HG02943 (cell line): ENCODE measurements at regions not wholly inside any gene's neighbourhood (a gene's known extent, or its start where the extent isn't known, plus 50 kb on each side); places are given as distances from the start of the nearest gene placed in this dataset.
"Not testable (repeated sequence)": the region's sequence is repeated elsewhere in the genome, so short reads cannot be mapped to it uniquely, and the experiment has no call there.

Experiments
- ATAC-seq: cut with Tn5 transposase; IDR thresholded peaks from one replicate; pipeline ENCODE4 v1.9.1; 2021; ENCODE audit warnings: mild to moderate bottlenecking, low read depth, moderate library complexity; ENCODE audit not compliant: unreplicated experiment

DNA sequence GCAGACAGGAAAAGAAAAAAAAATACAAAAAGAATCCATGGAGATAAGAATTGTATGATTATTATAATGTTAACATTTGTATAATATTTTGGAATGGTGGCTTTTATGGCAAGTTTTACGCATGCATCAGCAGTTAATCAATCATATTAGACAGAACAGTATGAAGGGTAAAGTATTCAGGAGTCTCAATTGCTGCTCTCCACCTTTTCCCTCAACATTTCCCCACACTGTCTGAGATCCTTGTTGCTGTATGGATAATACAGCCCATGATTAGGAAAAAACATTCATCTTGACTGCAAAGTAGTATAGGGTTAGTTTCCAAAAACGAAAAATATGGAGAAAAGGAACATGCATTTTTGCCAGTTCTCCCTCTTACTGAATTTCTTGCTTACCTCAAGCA, 755.3 kb upstream of the ARPP21 start:
- no peak for ATAC-seq

DNA sequence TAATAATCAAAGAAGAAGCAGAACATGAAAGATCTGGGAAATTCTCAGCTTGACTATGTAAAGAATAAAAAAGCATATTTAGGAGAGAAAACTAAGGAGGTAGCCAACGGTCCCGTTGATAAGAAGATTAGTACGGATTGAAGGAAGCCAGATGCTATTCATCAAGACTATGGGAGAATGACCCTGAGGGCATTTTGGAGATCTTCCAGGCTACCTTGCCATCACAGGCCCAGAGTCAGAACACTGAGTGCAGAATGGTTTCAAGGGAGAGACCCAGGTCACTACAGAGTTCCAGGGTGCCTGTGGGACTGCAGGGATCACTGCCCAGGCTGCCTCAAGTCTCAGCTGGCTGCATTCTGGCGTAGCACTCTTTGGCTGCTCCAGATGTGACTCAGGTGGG, 752.9 kb upstream of the ARPP21 start:
- no peak for ATAC-seq

DNA sequence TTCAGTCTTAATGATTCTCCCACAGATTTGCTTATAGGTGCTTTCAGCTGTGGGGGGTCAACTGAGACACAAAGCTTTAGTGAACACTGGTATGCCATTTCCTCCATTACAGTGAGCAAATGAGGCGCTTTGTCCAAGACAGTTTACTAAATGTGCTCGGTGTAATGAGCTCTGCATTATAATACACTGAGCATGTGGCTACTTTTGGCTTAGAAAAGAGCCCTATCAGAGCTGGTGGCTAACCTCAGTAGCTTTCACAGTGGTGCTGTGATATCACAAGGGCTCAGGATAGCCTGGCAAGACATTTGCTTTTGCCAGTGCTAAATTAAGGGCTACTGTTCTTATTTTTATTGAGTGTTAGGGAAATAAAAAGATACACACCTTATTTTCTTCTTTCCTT, 749.7 kb upstream of the ARPP21 start:
- no peak for ATAC-seq

DNA sequence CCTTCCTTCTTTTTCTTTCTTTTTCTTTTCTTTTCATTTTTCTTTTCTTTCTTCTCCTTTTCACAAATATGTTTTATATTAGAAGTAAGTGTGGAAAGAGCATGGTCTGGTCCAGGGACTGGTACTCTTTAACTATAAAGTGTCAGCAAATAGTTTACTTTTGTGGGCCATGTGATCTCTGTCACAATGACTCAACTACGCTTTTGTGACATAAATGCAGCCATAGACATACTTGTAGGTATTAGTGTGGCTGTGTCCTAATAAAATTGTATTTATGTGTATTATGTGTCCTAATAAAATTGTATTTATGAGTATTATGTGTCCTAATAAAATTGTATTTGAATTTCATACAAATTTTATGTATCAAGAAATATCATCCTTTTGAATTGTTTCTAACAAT, 749.1 kb upstream of the ARPP21 start:
- ATAC-seq = no peak

DNA sequence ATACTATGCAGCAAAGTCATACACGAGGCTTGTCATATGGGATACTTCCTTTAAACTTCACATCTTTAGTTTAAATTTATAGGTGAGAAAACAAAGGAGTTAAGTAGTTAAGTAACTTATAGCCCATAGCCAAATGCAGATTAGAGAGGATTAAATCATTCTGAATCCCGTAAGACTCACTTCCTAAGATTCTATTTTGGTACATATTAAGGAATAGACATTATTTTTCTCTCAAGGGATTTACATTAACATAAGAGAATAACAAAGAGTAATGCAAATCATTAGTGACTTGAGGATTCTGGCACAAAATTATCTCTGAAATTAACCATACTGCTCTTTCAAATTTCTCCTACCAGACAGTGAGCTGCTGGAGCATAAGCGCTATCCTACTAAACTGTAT, 747.4 kb upstream of the ARPP21 start:
- ATAC-seq = no peak

DNA sequence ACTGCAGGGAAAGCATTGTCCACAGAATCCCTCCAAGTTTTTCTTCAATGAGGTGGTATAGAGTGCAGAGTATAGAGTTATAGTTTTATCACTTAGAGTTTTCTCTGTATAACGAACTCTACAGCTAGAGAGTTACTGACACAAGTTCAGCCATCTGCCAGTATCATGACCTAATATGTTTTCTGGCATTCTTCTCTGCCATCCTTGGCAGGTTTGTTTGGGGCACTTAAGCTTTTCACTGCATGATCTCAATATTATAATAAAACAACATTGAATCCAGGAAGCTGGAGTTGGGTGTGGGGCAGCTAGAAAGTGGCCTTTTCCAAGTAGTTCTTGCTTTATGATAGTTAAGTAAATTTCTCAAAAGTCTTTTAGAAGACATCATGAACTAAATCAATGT, 743.5 kb upstream of the ARPP21 start:
- no peak for ATAC-seq

DNA sequence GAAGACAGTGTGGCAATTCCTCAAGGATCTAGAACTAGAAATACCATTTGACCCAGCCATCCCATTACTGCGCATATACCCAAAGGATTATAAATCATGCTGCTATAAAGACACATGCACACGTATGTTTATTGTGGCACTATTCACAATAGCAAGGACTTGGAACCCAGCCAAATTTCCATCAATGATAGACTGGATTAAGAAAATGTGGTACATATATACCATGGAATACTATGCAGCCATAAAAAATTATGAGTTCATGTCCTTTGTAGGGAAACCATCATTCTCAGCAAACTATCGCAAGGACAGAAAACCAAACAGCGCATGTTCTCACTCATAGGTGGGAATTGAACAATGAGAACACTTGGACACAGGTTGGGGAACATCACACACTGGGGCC, 729.6 kb upstream of the ARPP21 start:
- not testable (repeated sequence) for ATAC-seq

DNA sequence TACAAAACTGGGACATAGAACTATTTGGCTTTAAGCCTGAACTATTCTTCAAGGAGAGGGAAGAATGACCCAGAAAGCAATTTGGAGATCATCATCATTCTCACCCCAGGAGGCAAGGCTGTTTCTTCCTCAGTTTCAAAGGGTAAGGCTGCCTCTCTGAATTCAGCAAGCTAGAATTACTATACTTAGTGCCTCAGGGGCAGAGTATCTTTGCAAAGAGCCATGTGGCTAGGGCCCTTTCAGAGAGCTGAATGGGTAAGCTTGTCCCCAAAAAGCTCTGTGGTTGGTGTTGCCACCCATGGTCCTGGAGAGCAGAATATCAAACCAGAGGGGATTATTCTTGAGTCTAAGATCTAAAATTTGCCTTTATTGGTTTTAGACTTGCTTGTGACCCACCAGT, 720.3 kb upstream of the ARPP21 start:
- no peak for ATAC-seq

DNA sequence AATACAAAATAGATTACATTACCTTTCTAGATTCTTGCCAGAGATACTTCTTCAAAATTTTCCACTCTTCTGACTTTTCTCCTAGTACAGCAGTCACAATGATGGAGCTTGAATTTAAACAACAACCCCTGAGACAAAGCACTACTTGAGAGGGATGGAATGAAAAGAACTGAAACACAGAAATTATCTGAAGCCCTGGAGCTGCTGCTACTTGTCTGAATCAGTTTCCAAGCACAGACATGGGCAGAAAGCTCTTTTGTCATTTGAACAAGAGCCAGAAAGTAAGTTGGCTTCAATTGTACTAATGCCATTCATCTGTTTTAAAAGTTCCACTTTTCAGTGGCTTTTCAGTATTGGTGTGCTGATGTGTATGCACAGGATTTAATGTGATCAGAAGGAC, 718.5 kb upstream of the ARPP21 start:
- ATAC-seq = no peak

DNA sequence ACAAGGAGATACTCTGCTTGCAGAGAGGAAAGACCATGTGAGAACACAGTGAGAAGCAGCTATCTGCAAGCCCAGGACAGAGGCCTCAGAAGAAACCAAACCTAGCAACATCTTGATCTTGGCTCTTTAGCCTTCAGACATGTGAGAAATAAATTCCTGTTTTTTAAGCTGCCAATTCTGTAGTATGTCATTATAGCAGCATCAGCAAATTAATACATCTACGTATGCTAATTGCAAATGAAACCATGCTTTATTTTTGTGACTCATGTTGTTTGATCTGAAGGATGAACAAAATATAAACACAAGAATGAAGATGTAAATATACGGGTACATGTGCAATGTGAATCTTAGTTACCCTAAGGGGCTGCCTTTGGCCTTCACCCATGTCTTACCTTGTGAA, 714.4 kb upstream of the ARPP21 start:
- ATAC-seq = no peak

DNA sequence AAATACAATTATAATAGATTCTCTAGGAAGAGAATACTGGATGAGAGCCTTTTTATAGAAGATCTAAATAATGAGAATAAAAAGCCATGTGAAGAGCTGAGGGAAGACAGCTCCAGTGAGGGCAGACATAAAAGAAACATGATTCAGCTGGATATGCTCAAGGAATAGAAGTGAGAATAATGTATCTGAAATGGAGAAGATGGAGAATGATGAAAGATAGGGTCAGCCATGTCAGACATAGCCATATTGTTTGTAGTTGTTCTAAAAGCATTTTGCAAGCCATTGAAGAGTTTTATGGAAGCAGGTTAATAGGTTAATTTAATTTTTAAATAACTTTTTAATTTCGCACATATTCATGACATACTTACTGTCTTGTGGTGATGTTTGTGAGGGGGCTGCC, 713.5 kb upstream of the ARPP21 start:
- no peak for ATAC-seq

DNA sequence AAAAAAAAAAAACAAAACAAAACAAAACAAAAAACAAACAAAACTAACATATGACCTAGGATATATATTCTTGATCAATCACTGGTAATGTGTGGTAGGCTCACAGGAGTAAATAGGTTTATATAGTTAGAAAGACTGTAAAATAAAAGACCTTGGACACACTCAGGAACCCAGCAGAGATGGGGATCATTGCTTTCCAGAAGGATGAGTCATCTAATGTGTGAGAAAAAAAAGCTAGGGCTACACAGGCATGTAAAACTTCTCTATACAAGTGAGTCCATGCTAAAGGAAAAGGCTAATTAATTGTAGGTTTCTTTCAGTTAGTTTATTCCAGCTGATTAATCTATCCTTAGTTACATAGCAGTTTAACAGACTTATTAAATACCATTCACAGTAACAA, 710.3 kb upstream of the ARPP21 start:
- no peak for ATAC-seq

DNA sequence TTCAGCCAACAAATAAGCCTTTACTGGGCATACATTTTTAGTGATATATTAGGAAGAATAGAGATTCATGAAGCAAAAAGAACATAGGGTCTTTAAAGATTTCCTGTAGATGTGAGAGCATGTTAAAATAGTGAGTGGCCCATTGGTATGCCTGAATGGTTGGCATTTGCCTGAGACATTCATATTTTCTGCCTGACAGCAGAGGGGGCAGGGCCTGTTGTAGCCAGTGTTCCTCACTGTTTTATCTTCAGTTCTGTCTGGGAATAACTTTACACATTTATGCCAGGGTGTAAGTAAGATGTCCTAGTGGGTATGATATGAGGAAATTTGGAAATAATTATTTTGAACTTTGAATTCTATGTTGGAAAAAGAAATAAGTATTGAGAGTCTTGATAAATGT, 704.7 kb upstream of the ARPP21 start:
- ATAC-seq = no peak

DNA sequence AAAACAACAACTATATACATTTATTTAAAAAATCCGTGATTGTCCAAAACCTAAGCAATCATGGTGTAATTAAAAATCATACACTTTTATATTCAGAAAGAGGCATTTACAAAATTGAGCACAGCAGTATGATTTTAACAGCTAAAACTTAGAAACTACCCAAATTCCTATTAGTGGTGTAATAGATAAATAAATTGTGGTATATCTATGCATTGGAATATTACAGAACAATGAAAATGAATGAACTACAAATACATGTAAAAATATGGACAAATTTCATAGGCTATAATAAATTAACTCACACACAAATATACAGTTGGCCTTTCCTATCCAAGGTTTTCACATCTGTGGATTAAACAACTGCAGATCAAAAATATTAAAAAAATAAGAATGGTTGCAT, 700.5 kb upstream of the ARPP21 start:
- no peak for ATAC-seq

DNA sequence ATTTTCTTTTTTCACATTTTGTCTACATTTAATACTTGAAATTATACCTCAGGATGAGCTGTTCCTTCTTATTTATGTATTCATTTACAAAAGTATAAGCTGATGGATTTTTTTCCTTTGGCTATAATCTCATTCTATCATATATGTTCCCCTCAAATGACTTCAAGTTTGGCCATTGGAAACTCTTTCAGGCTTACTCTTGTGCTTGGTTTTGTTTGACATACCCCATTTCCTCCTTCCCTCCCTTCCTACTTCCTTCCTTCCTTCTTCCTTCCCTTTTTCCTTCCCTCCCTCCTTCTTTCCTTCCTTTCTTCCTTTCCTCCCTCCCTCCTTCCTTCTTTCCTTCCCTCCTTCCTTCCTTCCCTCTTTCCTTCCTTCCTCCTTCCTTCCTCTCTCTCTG, 697.1 kb upstream of the ARPP21 start:
- no peak for ATAC-seq

DNA sequence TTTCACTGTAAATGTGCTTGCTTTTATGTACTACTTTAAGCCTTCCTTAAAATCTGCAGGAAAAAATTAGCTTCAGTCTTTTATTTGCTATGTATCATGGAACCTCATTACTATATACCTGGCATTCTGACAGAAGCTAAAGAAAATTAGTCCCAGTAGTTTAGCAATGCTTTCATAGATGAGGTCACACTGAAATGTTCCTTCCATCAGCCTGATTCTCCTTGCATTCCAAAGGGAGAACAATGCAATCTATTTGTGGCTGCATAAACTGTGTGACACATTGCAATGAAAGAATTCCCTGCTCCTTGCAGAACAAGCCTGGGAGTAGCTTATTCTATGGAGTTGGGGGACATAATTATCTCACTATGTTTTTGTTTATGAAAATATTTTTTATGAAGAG, 691.5 kb upstream of the ARPP21 start:
- ATAC-seq = no peak

DNA sequence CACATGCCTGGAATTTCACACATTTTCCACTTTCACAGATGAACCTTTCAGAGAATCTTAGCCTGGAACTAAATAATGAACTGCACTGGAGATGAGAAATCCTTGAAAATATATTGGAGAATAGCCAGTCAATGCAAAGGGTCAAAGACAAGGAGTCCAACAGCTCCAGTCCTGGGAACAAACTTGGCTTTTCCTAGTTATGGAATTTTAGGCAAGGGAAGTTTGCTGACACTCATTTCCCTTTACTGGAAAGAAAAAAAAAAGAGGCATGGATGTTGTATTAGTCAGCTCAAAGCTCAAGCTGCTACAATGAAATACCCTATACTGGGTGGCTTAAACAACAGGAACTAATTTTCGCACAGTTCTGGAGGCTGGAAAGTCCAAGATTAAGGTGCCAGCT, 690.8 kb upstream of the ARPP21 start:
- ATAC-seq = no peak

DNA sequence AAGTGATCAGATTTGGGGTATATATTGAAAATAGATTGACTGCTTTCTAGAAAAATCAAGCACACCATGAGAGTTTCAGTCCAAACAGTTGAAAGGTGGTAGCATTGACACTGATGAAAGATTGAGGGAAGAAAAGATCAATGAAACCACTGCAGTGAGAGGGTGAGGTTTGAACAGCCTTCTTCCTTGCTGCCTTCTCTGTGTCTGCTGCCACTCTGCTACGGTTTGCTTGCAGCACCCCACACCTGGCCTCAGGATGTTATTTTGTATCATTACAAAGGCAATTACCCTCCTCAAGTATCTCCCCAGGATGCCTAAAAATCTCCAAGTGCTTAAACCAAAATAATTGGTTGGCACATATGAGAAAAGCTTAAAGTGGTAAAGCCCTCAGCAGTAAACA, 683.6 kb upstream of the ARPP21 start:
- ATAC-seq = no peak

DNA sequence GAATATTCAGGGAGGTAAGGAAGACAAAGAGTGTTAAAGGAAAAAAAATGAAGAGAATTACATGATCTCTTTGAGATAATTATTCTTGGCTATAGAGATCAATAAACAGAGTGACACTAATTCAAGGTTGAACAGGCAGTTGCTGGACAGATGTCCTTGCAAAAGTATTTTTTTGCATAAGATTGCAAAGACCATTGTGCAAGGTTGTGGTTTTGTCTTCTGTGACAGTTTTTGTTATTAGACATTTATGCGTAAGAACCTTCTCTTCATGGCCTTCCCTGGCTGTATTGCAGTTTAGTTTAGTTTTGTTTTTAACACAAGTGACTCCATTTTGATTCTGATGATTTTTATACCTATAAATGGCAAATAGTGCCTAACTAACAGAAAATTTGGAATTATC, 682.8 kb upstream of the ARPP21 start:
- ATAC-seq = no peak

DNA sequence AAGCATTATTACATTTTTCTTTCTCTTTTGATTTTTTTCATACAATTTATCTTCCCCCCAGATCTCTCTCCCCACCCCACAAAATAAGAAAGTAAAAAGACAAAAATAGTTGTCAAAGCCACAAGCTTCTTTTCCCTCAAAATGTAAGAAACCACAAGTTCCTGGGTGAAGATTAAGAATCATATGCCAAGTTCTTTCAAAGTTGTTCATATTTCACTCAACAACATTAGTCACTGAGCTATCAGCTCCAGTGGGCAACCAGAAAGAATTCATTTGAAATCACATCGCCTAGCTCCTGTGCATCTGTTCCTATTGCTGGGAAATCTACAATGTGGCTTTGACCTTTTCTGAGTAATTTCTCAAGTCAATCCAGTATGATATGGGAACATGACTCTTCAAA, 681.6 kb upstream of the ARPP21 start:
- ATAC-seq = no peak

DNA sequence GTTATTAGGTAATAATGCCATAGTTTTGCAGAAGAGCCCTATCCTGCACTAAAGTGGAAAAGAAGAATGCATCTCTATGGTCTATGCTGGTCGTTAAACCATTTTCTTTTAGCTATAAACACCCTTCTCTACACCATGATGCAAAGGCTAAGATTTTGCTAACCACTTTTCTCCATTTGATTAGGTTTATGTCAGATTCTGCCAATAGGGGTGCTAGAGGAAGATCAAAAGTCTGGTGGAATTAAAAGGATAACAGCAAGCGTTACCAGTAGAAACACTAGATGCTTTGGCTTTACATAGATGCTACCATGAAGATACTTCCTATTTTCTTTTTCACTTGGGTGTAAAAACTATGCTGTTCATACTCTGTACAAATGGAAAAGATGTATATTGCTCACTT, 669.8 kb upstream of the ARPP21 start:
- no peak for ATAC-seq

DNA sequence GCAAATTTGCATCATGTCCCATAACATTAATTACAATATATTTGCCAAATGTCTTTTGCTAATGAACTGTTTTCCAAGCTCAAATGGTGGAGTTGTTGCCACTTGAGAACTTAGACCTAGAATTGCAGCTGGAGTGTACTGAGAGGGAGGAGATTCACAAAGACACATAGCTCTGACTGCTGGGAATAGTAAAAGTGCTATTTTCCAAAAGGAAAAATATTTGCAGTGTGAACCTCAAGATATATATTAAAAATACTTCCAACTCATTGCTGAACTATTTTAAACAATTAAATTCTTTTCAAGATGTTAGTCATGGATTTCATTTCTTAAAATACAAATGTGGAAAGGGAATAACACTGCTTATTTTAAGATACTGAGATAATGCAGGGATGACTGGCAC, 666.8 kb upstream of the ARPP21 start:
- ATAC-seq = no peak

DNA sequence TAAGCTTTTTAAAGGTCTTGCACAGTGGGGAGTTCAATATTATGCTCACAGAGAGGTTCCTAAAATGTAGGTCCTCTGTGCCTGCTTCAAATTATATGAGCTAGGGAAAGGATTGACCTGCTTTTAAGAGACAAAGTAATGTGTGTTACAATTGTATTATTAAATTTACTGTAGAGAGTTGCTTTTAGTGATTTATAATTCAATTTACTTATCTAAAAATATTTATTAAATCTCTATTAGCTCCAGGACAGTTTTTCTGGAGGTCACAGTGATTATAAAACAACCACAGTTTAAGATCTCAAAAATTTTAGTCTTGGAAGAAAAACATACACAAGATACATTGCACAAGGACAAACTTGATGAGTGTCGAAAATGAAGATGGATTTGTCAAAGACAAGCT, 665.7 kb upstream of the ARPP21 start:
- ATAC-seq = no peak

DNA sequence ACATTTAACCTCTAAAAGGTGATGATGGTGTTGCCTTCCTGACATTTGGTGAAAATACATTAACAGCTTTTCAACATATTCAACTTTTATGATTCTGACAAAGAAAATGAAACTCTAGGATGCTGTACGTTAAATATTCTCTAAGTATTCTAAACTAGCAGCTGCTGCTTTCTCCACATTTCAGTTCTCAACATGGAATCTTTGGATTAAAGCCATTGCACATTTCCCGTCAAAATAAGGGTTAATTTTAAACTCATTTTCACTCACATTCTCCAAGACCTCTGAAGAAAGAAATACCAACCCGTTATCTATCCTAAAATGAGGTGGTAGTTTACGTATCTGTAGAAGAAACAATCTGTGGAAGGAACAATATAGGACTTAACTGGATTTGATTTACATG, 655.7 kb upstream of the ARPP21 start:
- ATAC-seq = no peak
